ENCODE measurements at regions not wholly inside any gene's neighbourhood (a gene's known extent, or its start where the extent isn't known, plus 50 kb on each side); places are given as distances from the start of the nearest gene placed in this dataset.

DNA sequence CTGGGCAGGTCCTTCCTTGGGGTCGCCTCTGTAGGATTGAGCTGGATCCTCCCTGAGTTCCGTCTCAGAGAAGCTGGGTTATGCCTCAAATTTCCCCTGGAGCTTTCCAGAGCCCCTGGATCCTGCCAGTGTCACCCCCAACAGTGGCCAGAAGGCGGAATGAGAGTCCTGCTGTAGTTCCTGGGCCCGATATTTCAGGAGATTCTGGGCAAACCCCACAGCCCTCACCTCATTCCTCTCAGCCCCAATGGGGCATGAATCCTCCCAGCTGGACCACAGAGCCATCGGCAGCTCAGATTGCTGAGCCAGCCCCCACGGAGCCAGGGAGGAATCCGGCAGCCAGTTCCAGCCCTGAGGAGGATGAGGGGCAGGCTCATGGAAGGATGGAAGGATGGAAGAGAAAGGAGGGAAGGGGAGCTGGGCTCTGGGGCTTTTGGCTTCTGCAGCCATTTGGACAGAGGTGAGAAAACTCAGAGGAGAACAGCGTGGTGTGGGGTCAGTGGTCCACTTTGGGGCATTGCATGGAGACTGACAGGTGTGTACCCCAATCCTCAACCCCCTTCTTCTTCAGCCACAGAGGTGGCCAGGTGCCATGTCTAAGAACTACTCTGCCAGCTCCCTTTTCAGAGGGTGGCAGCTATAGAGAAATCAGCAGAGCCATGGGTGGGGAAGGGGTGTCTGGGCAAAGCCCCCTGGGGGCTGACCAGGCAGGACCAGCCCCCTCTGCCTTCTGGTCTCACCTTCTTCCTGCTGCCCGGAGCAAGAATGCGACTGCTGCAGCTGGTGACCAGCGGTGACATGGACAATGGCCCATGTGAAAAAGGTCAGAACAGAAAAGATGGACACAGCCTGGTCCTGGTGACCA, 867.6 kb downstream of the TBC1D22A start:
- no peaks in the 10 kb centered on the region for H3K4me1 ChIP-seq (ENCODE audit: insufficient read depth, low read length)
- H3K36me3 ChIP-seq (replicated peaks in 1 of 2; ENCODE audit: control insufficient read depth in 1 of 2, insufficient read depth in 2 of 2, low read length in 2 of 2) = no peaks in the 10 kb centered on the region
- whole genome bisulfite sequencing (ENCODE audit: low lambda C conversion rate) = 22% methylated on average over 6 of the region's 11 CpGs
- intact Hi-C loops (cut with micrococcal nuclease; ENCODE audit: unreplicated experiment) = no loop called here
- TF ChIP-seq REL (CRISPR knock-in tag; conservative IDR thresholded peaks at IDR 0.05) = no peak
- no peak for TF ChIP-seq ZNF282 (IDR thresholded peaks at IDR 0.05; ENCODE audit: partially characterized antibody)
- TF ChIP-seq KLF9 (CRISPR knock-in tag; IDR thresholded peaks at IDR 0.05; ENCODE audit: low read depth) = no peak
- TF ChIP-seq, protein P1, sequence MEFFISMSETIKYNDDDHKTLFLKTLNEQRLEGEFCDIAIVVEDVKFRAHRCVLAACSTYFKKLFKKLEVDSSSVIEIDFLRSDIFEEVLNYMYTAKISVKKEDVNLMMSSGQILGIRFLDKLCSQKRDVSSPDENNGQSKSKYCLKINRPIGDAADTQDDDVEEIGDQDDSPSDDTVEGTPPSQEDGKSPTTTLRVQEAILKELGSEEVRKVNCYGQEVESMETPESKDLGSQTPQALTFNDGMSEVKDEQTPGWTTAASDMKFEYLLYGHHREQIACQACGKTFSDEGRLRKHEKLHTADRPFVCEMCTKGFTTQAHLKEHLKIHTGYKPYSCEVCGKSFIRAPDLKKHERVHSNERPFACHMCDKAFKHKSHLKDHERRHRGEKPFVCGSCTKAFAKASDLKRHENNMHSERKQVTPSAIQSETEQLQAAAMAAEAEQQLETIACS (CRISPR knock-in tag; IDR thresholded peaks at IDR 0.05) = no peak
- no peak for TF ChIP-seq ZNF230 (CRISPR knock-in tag; IDR thresholded peaks at IDR 0.05)
- TF ChIP-seq HOXA7 (CRISPR knock-in tag; IDR thresholded peaks at IDR 0.05) = no peak
- TF ChIP-seq PPARG (CRISPR knock-in tag; conservative IDR thresholded peaks at IDR 0.05) = no peak
- no peak for TF ChIP-seq ATAD3A (CRISPR knock-in tag; IDR thresholded peaks at IDR 0.05)
- TF ChIP-seq BRD4 (CRISPR knock-in tag; IDR thresholded peaks at IDR 0.05) = no peak
- no peak for TF ChIP-seq RFX3 (CRISPR knock-in tag; IDR thresholded peaks at IDR 0.05)
- no peak for TF ChIP-seq MED1 (CRISPR knock-in tag; IDR thresholded peaks at IDR 0.05)
- no peak for TF ChIP-seq KLF6 (CRISPR knock-in tag; IDR thresholded peaks at IDR 0.05)
- no peak for TF ChIP-seq RFX1 (IDR thresholded peaks at IDR 0.05)
- no peak for DNase-seq (ENCODE audit: low spot score)
- FAIRE-seq = no peak
- POLR2A ChIA-PET = no interaction called here
- no TSS peak for BruUV-seq (replicated peaks)
- in situ Hi-C loops (cut with HindIII; ENCODE audit: extremely low pct_ligation_motif_present, low pct_unique_long_range_greater_than_20kb) = loop anchor here (10.0 kb wide), 1 partner anchor 865 kb away; no protein-coding TSS in a partner anchor
- H2AFZ ChIP-seq (ENCODE audit: low read length) = no peak overlapping the region
- no peak overlapping the region for H3K4me3 ChIP-seq (replicated peaks in 1 of 3; ENCODE audit: insufficient read depth in 1 of 3, low read depth in 2 of 3, low read length in 3 of 3)
- H3K4me2 ChIP-seq (ENCODE audit: low read depth, low read length) = no peak overlapping the region
- peaks cover 9 to 28% of the 10 kb centered on the region in 2 experiments; a peak in 4 of 5 replicates for H3K27me3 ChIP-seq (ENCODE audit: control insufficient read depth in 1 of 2, insufficient read depth in 2 of 2, low read length in 2 of 2)
- H3K79me2 ChIP-seq (ENCODE audit: insufficient read depth, low read length) = no peaks in the 10 kb centered on the region
- CTCF ChIA-PET (ENCODE audit: low intra/inter-chr PET ratio, low total read pairs) = no interaction called here
- no peak for ATAC-seq
- H3K27ac ChIP-seq (ENCODE audit: extremely low read length, insufficient read depth, low read length) = no peak overlapping the region
- H4K20me1 ChIP-seq (ENCODE audit: insufficient read depth, low read length) = no peaks in the 10 kb centered on the region
- no peaks in the 10 kb centered on the region for H3K9me3 ChIP-seq (ENCODE audit: low read length)
- no peak overlapping the region for H3K9ac ChIP-seq (ENCODE audit: insufficient read depth, low read depth, low read length)

Measured in HepG2 (cell line).